HepG2 (cell line): ENCODE measurements at regions not wholly inside any gene's neighbourhood (a gene's known extent, or its start where the extent isn't known, plus 50 kb on each side); places are given as distances from the start of the nearest gene placed in this dataset.
A peak's percentile ranks its signal among the peaks of the same experiment; 100 is the strongest.

Experiments
- ARID3A ChIP-seq: IDR thresholded peaks from 2 replicates; pipeline ENCODE4 v1.6.1; 2012; ENCODE audit warnings: low read depth, low read length, improper control_type of control experiment
- GABPA ChIP-seq, 2 experiments: IDR thresholded peaks; 2 replicates each; pipeline ENCODE4 v1.6.1; 2011 to 2016; ENCODE audit warnings: low read depth in 2 of 2, low read length in 1 of 2, missing biosample characterization in 1 of 2, missing genetic modification characterization in 1 of 2
- MED8 ChIP-seq: sonication (generic); formaldehyde crosslinking; IDR thresholded peaks from 2 replicates; pipeline ENCODE4 v1.8.1; 2023; ENCODE audit warnings: mild to moderate bottlenecking, missing genetic modification reagents; ENCODE audit not compliant: insufficient replicate concordance
- MTERF4 ChIP-seq: sonication (generic); formaldehyde crosslinking; IDR thresholded peaks from 2 replicates; pipeline ENCODE4 v1.8.0; 2023; ENCODE audit warnings: mild to moderate bottlenecking, missing genetic modification reagents
- NFE2L1 ChIP-seq: sonication (generic); formaldehyde crosslinking; IDR thresholded peaks from 2 replicates; pipeline ENCODE4 v1.4.0; 2020; ENCODE audit warnings: missing genetic modification reagents, mild to moderate bottlenecking, borderline replicate concordance
- PRDM15 ChIP-seq: sonication (generic); formaldehyde crosslinking; IDR thresholded peaks from 2 replicates; pipeline ENCODE4 v1.4.0; 2020; ENCODE audit warnings: missing genetic modification reagents
- RARG ChIP-seq: sonication (generic); formaldehyde crosslinking; IDR thresholded peaks from 2 replicates; pipeline ENCODE4 v1.4.0; 2020; ENCODE audit warnings: low read depth, mild to moderate bottlenecking, missing genetic modification reagents
- RFX1 ChIP-seq: fragments of 450-650 bp; IDR thresholded peaks from 2 replicates; pipeline ENCODE4 v1.6.1; 2017
- SAFB2 ChIP-seq: sonication (generic); formaldehyde crosslinking; IDR thresholded peaks from 2 replicates; pipeline ENCODE4 v1.5.1; 2020; ENCODE audit warnings: missing genetic modification reagents, low read depth, mild to moderate bottlenecking, borderline replicate concordance
- SOX5 ChIP-seq: IDR thresholded peaks from 2 replicates; pipeline ENCODE4 v1.6.1; 2016; ENCODE audit warnings: borderline replicate concordance
- SPEN ChIP-seq: sonication (generic); formaldehyde crosslinking; IDR thresholded peaks from 2 replicates; pipeline ENCODE4 v1.5.1; 2020; ENCODE audit warnings: low read depth, mild to moderate bottlenecking, missing genetic modification reagents
- TP53 ChIP-seq: sonication (generic); formaldehyde crosslinking; conservative IDR thresholded peaks from 2 replicates; pipeline ENCODE4 v1.4.0; 2020; ENCODE audit warnings: missing genetic modification reagents
- U2AF1 ChIP-seq: fragments of 200-400 bp; formaldehyde crosslinking; optimal IDR thresholded peaks from 2 replicates; pipeline ENCODE3; 2017; ENCODE audit warnings: mild to moderate bottlenecking, low read depth, low read length
- YEATS4 ChIP-seq: sonication (generic); formaldehyde crosslinking; IDR thresholded peaks from 2 replicates; pipeline ENCODE4 v1.4.0; 2020; ENCODE audit warnings: missing genetic modification reagents, borderline replicate concordance
- ZKSCAN1 ChIP-seq: fragments of 150-350 bp; IDR thresholded peaks from 2 replicates; pipeline ENCODE4 v1.6.1; 2014; ENCODE audit warnings: low read length
- ZMYM2 ChIP-seq: sonication (generic); formaldehyde crosslinking; IDR thresholded peaks from 2 replicates; pipeline ENCODE4 v1.8.0; 2022; ENCODE audit warnings: mild to moderate bottlenecking, missing genetic modification reagents
- ZNF496 ChIP-seq: sonication (generic); formaldehyde crosslinking; IDR thresholded peaks from 2 replicates; pipeline ENCODE4 v1.8.1; 2023; ENCODE audit warnings: mild to moderate bottlenecking, moderate library complexity, missing genetic modification reagents; ENCODE audit not compliant: insufficient replicate concordance
- ZNF547 ChIP-seq: sonication (generic); formaldehyde crosslinking; IDR thresholded peaks from 2 replicates; pipeline ENCODE4 v1.5.1; 2020; ENCODE audit warnings: mild to moderate bottlenecking, missing genetic modification reagents
- ZNF569 ChIP-seq: sonication (generic); formaldehyde crosslinking; IDR thresholded peaks from 2 replicates; pipeline ENCODE4 v1.5.0; 2020; ENCODE audit warnings: mild to moderate bottlenecking, missing genetic modification reagents, moderate library complexity, borderline replicate concordance
- ZNF619 ChIP-seq: sonication (generic); formaldehyde crosslinking; IDR thresholded peaks from 2 replicates; pipeline ENCODE4 v1.4.0; 2020; ENCODE audit warnings: mild to moderate bottlenecking, missing genetic modification reagents
- ZNF660 ChIP-seq: sonication (generic); formaldehyde crosslinking; IDR thresholded peaks from 2 replicates; pipeline ENCODE4 v1.5.1; 2020; ENCODE audit warnings: mild to moderate bottlenecking, low read depth, missing genetic modification reagents, borderline replicate concordance
- ZSCAN20 ChIP-seq: sonication (generic); formaldehyde crosslinking; IDR thresholded peaks from 2 replicates; pipeline ENCODE4 v1.4.0; 2020; ENCODE audit warnings: missing genetic modification reagents, mild to moderate bottlenecking, borderline replicate concordance
- TF ChIP-seq, protein P1 (sequence below): sonication (generic); formaldehyde crosslinking; IDR thresholded peaks from 2 replicates; pipeline ENCODE4 v1.5.1; 2020; ENCODE audit warnings: missing genetic modification reagents, mild to moderate bottlenecking, borderline replicate concordance

GRCh38 chr2:8609357-8609811, 72.5 kb upstream of the ID2 start (continued):
- no peak for TF ChIP-seq GABPA (IDR thresholded peaks at IDR 0.05; ENCODE audit: low read depth, low read length)
- TF ChIP-seq GABPA (CRISPR knock-in tag; IDR thresholded peaks at IDR 0.05; ENCODE audit: low read depth), result peak; percentile 64
- peak; percentile 95 for TF ChIP-seq ZMYM2
- no peak for TF ChIP-seq RFX1
- TF ChIP-seq RARG (CRISPR knock-in tag), result no peak
- TF ChIP-seq ZNF619, result 0 out of 2 replicates have a peak, but pooled peaks have one; percentile 53
- no peak for TF ChIP-seq ZNF569 (CRISPR knock-in tag)
- no peak for TF ChIP-seq ZSCAN20 (CRISPR knock-in tag)
- TF ChIP-seq ZNF660 (CRISPR knock-in tag), result no peak
- TF ChIP-seq ZKSCAN1, result 0 out of 2 replicates have a peak, but pooled peaks have one; percentile 34
- TF ChIP-seq SPEN (CRISPR knock-in tag), result peak; percentile 93; the same call in 1 of the 2 replicates
- TF ChIP-seq SOX5, result peak; percentile 94
- 0 out of 2 replicates have a peak, but pooled peaks have one; percentile 32 for TF ChIP-seq ZNF547 (CRISPR knock-in tag)
- TF ChIP-seq U2AF1, result no peak
- no peak for TF ChIP-seq NFE2L1 (CRISPR knock-in tag)
- no peak for TF ChIP-seq MTERF4
- TF ChIP-seq MED8, result no peak
- no peak for TF ChIP-seq PRDM15
- TF ChIP-seq YEATS4 (CRISPR knock-in tag), result peak; percentile 90
- 0 out of 2 replicates have a peak, but pooled peaks have one; percentile 57 for TF ChIP-seq TP53 (CRISPR knock-in tag)
- TF ChIP-seq ZNF496 (CRISPR knock-in tag), result no peak
- TF ChIP-seq, protein P1, sequence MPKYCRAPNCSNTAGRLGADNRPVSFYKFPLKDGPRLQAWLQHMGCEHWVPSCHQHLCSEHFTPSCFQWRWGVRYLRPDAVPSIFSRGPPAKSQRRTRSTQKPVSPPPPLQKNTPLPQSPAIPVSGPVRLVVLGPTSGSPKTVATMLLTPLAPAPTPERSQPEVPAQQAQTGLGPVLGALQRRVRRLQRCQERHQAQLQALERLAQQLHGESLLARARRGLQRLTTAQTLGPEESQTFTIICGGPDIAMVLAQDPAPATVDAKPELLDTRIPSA, result no peak
- 0 out of 2 replicates have a peak, but pooled peaks have one; percentile 59 for TF ChIP-seq ARID3A
- TF ChIP-seq SAFB2, result no peak
